Neural cell (in vitro differentiated cells): ENCODE measurements at regions not wholly inside any gene's neighbourhood (a gene's known extent, or its start where the extent isn't known, plus 50 kb on each side); places are given as distances from the start of the nearest gene placed in this dataset.

Source experiments
- H2AFZ ChIP-seq: fragments of 200-600, 300-800 bp; sonication (generic), shearing (Covaris generic); 2 replicates; pipeline ENCODE4 v1.6.0; 2014; ENCODE audit warnings: low read depth, mild to moderate bottlenecking, antibody characterized with exemption, low read length, moderate library complexity
- H3F3A ChIP-seq: fragments of 200-600 bp; shearing (Covaris generic); 2 replicates; pipeline ENCODE4 v1.6.1; 2016; ENCODE audit warnings: mild to moderate bottlenecking, moderate library complexity, mixed read lengths, antibody characterized with exemption, low read length; ENCODE audit not compliant: insufficient read depth, poor library complexity, severe bottlenecking
- H3K27ac ChIP-seq: fragments of 200-600, 300-800 bp; sonication (generic), shearing (Covaris generic); 2 replicates; pipeline ENCODE4 v1.5.1; 2014; ENCODE audit warnings: mild to moderate bottlenecking, low read length, moderate library complexity
- H3K27me3 ChIP-seq: fragments of 300-800, 200-600 bp; sonication (generic), shearing (Covaris generic); 2 replicates; pipeline ENCODE4 v1.6.0; 2014; ENCODE audit warnings: mild to moderate bottlenecking, low read depth, low read length, moderate library complexity; ENCODE audit not compliant: insufficient read depth
- H3K36me3 ChIP-seq: fragments of 300-800, 200-600 bp; sonication (generic), shearing (Covaris generic); 2 replicates; pipeline ENCODE4 v1.5.1; 2014; ENCODE audit warnings: mild to moderate bottlenecking, antibody characterized with exemption, low read length, moderate library complexity; ENCODE audit not compliant: insufficient read depth
- H3K4me2 ChIP-seq: fragments of 300-800, 200-600 bp; sonication (generic), shearing (Covaris generic); 2 replicates; pipeline ENCODE4 v1.6.0; 2014; ENCODE audit warnings: mild to moderate bottlenecking, low read length
- H3K4me3 ChIP-seq: fragments of 300-800, 200-600 bp; sonication (generic), shearing (Covaris generic); 2 replicates; pipeline ENCODE4 v1.5.1; 2014; ENCODE audit warnings: mild to moderate bottlenecking, low read length, moderate library complexity
- H3K79me2 ChIP-seq: fragments of 200-600 bp; shearing (Covaris generic); replicated peaks from 2 replicates; pipeline ENCODE4 v1.6.0; 2014; ENCODE audit warnings: mild to moderate bottlenecking, low read length, moderate library complexity; ENCODE audit not compliant: insufficient read depth
- H3K9ac ChIP-seq: fragments of 300-800, 200-600 bp; sonication (generic), shearing (Covaris generic); 2 replicates; pipeline ENCODE4 v1.6.1; 2016; ENCODE audit warnings: mild to moderate bottlenecking, low read length, mixed read lengths
- H3K9me2 ChIP-seq: fragments of 200-600 bp; shearing (Covaris generic); 2 replicates; pipeline ENCODE4 v1.6.1; 2016; ENCODE audit warnings: mild to moderate bottlenecking, low read length, mixed read lengths; ENCODE audit not compliant: insufficient read depth
- H3K9me3 ChIP-seq: fragments of 200-600, 300-800 bp; sonication (generic), shearing (Covaris generic); 2 replicates; pipeline ENCODE4 v1.6.1; 2016; ENCODE audit warnings: mild to moderate bottlenecking, mixed run types, low read length, moderate library complexity, mixed read lengths
- H4K20me1 ChIP-seq: fragments of 200-600 bp; shearing (Covaris generic); 2 replicates; pipeline ENCODE4 v1.6.1; 2016; ENCODE audit warnings: mild to moderate bottlenecking, mixed run types; ENCODE audit not compliant: insufficient read depth
- CTCF ChIP-seq: fragments of 450-650 bp; IDR thresholded peaks from 2 replicates; pipeline ENCODE4 v1.5.1; 2014; ENCODE audit warnings: antibody characterized with exemption, mild to moderate bottlenecking, moderate library complexity; ENCODE audit not compliant: poor library complexity, severe bottlenecking
- REST ChIP-seq: IDR thresholded peaks from 2 replicates; pipeline ENCODE4 v1.6.1; 2012; ENCODE audit warnings: borderline replicate concordance
- TAF1 ChIP-seq: IDR thresholded peaks from 2 replicates; pipeline ENCODE4 v1.6.1; 2012; ENCODE audit warnings: low read depth

GRCh38 chr11:131311776-131312514 is 58.5 kb upstream of the NTM start:
- H3F3A ChIP-seq = no peaks in the 10 kb centered on the region
- TF ChIP-seq CTCF = no peak
- no peak for TF ChIP-seq REST
- no peak for TF ChIP-seq TAF1
- H3K9ac ChIP-seq = no peak overlapping the region
- no peaks in the 10 kb centered on the region for H3K9me2 ChIP-seq
- no peaks in the 10 kb centered on the region for H3K79me2 ChIP-seq
- no peak overlapping the region for H3K4me2 ChIP-seq
- H3K9me3 ChIP-seq = no peaks in the 10 kb centered on the region
- H3K27me3 ChIP-seq = no peaks in the 10 kb centered on the region
- no peak overlapping the region for H3K4me3 ChIP-seq
- H3K36me3 ChIP-seq = no peaks in the 10 kb centered on the region
- no peak overlapping the region for H3K27ac ChIP-seq
- no peak overlapping the region for H2AFZ ChIP-seq
- H4K20me1 ChIP-seq = no peaks in the 10 kb centered on the region
